ENCODE measurements at regions not wholly inside any gene's neighbourhood (a gene's known extent, or its start where the extent isn't known, plus 50 kb on each side); places are given as distances from the start of the nearest gene placed in this dataset.

- no peaks in the 10 kb centered on the region for H3K4me1 Mint-ChIP-seq (ENCODE audit: low read depth)
- ATAC-seq: no peak
- H3K27ac Mint-ChIP-seq: no peak overlapping the region
- no peaks in the 10 kb centered on the region for H3K9me3 Mint-ChIP-seq (ENCODE audit: insufficient read depth)
- H3K27me3 Mint-ChIP-seq (ENCODE audit: low read depth): no peaks in the 10 kb centered on the region
- no peak overlapping the region for H3K4me3 Mint-ChIP-seq
- ChIA-PET CTCF (no interaction called here), POLR2A (interaction anchor here (0.8 kb wide), 1 partner anchor 23 kb away, joined by 3 read pairs; no protein-coding TSS in a partner anchor)
- H3K36me3 Mint-ChIP-seq (ENCODE audit: low read depth): no peaks in the 10 kb centered on the region
- no peak for DNase-seq
Observed at GRCh38 chr18:56158676-56159075, 479.7 kb downstream of the TXNL1 start.

- H3K4me1 Mint-ChIP-seq (ENCODE audit: low read depth): no peaks in the 10 kb centered on the region
- no peaks in the 10 kb centered on the region for H3K36me3 Mint-ChIP-seq (ENCODE audit: low read depth)
- DNase-seq (no peak), ATAC-seq (no peak)
- H3K4me3 Mint-ChIP-seq: no peak overlapping the region
- H3K27ac Mint-ChIP-seq: no peak overlapping the region
- H3K27me3 Mint-ChIP-seq (ENCODE audit: low read depth): no peaks in the 10 kb centered on the region
- ChIA-PET CTCF (no interaction called here), POLR2A (interaction anchor here (0.8 kb wide), 1 partner anchor 22 kb away, joined by 3 read pairs; no protein-coding TSS in a partner anchor)
- H3K9me3 Mint-ChIP-seq (ENCODE audit: insufficient read depth): no peaks in the 10 kb centered on the region
Observed at GRCh38 chr18:56157541-56157940, 480.9 kb downstream of the TXNL1 start.

GRCh38 chr18:56152551-56153310 is 485.7 kb downstream of the TXNL1 start:
- Mint-ChIP-seq H3K9me3 (ENCODE audit: insufficient read depth) (no peaks in the 10 kb centered on the region), H3K4me3 (no peak overlapping the region), H3K27ac (no peak overlapping the region), H3K27me3 (ENCODE audit: low read depth) (no peaks in the 10 kb centered on the region), H3K4me1 (ENCODE audit: low read depth) (no peaks in the 10 kb centered on the region), H3K36me3 (ENCODE audit: low read depth) (no peaks in the 10 kb centered on the region)
- CTCF ChIA-PET: interaction anchor here (0.9 kb wide), 1 partner anchor 10 kb away, joined by 3 read pairs; no protein-coding TSS in a partner anchor
- DNase-seq: no peak
- POLR2A ChIA-PET: no interaction called here
- ATAC-seq: no peak

DNA sequence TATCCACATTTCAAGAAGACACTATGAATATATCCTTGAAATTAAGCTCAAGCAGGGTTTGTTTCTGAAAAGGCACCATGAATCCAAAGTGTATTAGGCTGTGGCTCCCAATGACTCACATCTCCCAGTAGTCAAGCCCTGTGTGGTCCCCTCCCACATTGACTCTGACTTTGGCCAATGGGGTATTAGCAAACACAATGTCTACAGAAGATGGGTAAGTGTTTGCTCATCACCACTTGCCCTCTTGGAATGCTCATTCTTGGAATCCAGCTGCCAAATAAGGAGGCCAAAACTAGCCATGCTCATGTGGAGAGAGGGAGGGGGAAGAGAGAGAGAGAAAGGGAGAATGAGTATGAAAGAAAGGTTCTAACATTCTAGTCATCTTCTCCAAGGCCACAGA is 490.0 kb downstream of the TXNL1 start:
- DNase-seq (no peak), ATAC-seq (no peak)
- no peaks in the 10 kb centered on the region for H3K9me3 Mint-ChIP-seq (ENCODE audit: insufficient read depth)
- no peak overlapping the region for H3K27ac Mint-ChIP-seq
- H3K36me3 Mint-ChIP-seq (ENCODE audit: low read depth): no peaks in the 10 kb centered on the region
- no peak overlapping the region for H3K4me3 Mint-ChIP-seq
- H3K27me3 Mint-ChIP-seq (ENCODE audit: low read depth): no peaks in the 10 kb centered on the region
- H3K4me1 Mint-ChIP-seq (ENCODE audit: low read depth): no peaks in the 10 kb centered on the region
- POLR2A ChIA-PET: no interaction called here
- CTCF ChIA-PET: no interaction called here

DNA sequence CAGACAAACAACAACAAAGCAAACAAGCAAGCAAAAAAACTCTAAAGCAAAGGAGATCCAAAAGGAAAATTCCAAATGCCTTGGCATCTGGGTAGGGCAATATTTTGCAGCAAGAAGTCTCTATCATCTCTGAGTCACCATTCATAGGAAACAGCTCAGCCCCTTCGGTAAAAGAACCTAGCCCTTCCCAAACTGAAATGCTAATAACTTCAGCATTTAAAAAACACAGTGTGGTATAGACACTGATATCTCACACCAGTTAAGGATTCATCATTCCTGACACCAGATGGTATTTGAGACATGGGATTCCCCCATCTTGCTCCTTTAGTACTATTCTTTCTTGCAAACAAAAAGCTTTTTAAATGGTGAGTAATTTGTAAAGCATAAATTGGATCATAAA is 491.8 kb downstream of the TXNL1 start:
- Mint-ChIP-seq H3K27me3 (ENCODE audit: low read depth) (no peaks in the 10 kb centered on the region), H3K36me3 (ENCODE audit: low read depth) (no peaks in the 10 kb centered on the region), H3K4me3 (no peak overlapping the region), H3K9me3 (ENCODE audit: insufficient read depth) (no peaks in the 10 kb centered on the region), H3K27ac (no peak overlapping the region), H3K4me1 (ENCODE audit: low read depth) (no peaks in the 10 kb centered on the region)
- ChIA-PET POLR2A (no interaction called here), CTCF (no interaction called here)
- no peak for ATAC-seq
- DNase-seq: no peak

DNA sequence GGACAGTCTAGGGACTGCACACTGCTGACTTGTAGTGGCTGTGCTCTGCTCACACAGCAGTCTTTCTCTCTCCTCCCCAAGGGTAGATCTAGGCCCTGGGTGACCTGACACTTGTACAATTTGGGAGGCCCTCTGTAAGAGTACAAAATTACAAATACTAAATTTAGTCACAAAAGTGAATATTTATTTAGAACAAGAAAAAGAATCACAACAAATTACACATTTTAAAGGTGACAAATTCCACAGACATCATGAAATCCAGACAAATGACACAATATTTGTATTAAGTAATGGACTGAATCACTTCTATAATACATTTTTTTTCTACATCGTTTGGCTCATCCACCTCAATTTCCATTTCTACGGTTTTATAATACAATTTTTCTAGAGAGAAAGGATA is 496.4 kb downstream of the TXNL1 start:
- Mint-ChIP-seq H3K4me3 (no peak overlapping the region), H3K36me3 (ENCODE audit: low read depth) (no peaks in the 10 kb centered on the region), H3K27me3 (ENCODE audit: low read depth) (no peaks in the 10 kb centered on the region), H3K9me3 (ENCODE audit: insufficient read depth) (no peaks in the 10 kb centered on the region), H3K4me1 (ENCODE audit: low read depth) (no peaks in the 10 kb centered on the region), H3K27ac (no peak overlapping the region)
- no peak for ATAC-seq
- no peak for DNase-seq
- ChIA-PET POLR2A (no interaction called here), CTCF (no interaction called here)

- H3K36me3 Mint-ChIP-seq (ENCODE audit: low read depth): no peaks in the 10 kb centered on the region
- POLR2A ChIA-PET: no interaction called here
Observed at GRCh38 chr18:56139792-56140254, 498.6 kb downstream of the TXNL1 start.

DNA sequence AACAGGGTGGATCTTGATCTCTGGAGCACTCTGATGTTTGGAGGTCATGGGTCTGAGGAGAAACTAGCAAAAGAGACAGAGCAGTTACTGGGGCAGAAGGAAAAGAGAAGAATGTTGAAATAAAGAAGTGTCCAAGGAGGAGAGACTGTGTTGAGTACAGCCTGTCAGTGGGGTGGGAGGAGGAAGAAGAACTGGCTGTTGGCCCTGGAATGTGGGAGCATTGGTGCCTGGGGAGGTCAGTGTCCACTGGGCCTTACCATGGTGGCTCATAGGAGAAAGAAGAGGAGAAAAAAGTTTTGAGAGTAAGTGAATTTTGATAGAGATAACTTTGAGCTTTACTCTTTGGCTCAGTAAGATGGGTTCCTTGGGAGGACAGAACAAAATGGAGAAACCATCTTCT is 499.0 kb downstream of the TXNL1 start:
- Mint-ChIP-seq H3K36me3 (ENCODE audit: low read depth) (no peaks in the 10 kb centered on the region), H3K4me3 (no peak overlapping the region), H3K27ac (no peak overlapping the region), H3K27me3 (ENCODE audit: low read depth) (no peaks in the 10 kb centered on the region), H3K9me3 (ENCODE audit: insufficient read depth) (no peaks in the 10 kb centered on the region), H3K4me1 (ENCODE audit: low read depth) (no peaks in the 10 kb centered on the region)
- ChIA-PET CTCF (no interaction called here), POLR2A (no interaction called here)
- DNase-seq (no peak), ATAC-seq (no peak)

More at GRCh38 chr18:56139792-56140254, 498.6 kb downstream of the TXNL1 start:
- CTCF ChIA-PET: no interaction called here
- Mint-ChIP-seq H3K4me3 (no peak overlapping the region), H3K27ac (no peak overlapping the region), H3K9me3 (ENCODE audit: insufficient read depth) (no peaks in the 10 kb centered on the region), H3K27me3 (ENCODE audit: low read depth) (no peaks in the 10 kb centered on the region), H3K4me1 (ENCODE audit: low read depth) (no peaks in the 10 kb centered on the region)
- ATAC-seq (no peak), DNase-seq (no peak)

GRCh38 chr18:56136105-56136504 is 502.3 kb downstream of the TXNL1 start:
- Mint-ChIP-seq H3K4me3 (no peak overlapping the region), H3K36me3 (ENCODE audit: low read depth) (no peaks in the 10 kb centered on the region), H3K27me3 (ENCODE audit: low read depth) (no peaks in the 10 kb centered on the region), H3K9me3 (ENCODE audit: insufficient read depth) (no peaks in the 10 kb centered on the region), H3K4me1 (ENCODE audit: low read depth) (no peaks in the 10 kb centered on the region), H3K27ac (no peak overlapping the region)
- DNase-seq (no peak), ATAC-seq (no peak)
- CTCF ChIA-PET: no interaction called here
- POLR2A ChIA-PET: no interaction called here

DNA sequence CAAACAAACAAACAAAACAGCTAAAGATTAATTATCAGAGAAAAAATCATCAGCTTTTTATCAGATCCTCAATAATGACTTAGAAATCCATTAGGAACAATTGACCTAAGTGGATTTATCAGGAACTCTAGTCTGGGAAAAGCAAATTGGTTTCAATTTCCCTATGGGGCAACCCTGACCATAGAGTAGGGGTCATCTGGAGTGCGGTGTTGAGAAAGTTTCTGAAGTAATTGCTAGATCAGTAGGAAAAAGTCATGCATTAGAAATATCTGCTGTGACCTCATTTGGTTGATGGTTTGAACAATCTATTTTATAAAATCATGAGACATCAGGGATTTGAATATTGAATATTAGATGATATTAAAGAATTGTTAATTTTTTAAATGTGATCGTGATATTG is 507.9 kb downstream of the TXNL1 start:
- no peak overlapping the region for H3K27ac Mint-ChIP-seq
- no peaks in the 10 kb centered on the region for H3K9me3 Mint-ChIP-seq (ENCODE audit: insufficient read depth)
- CTCF ChIA-PET: no interaction called here
- H3K4me3 Mint-ChIP-seq: no peak overlapping the region
- no peaks in the 10 kb centered on the region for H3K27me3 Mint-ChIP-seq (ENCODE audit: low read depth)
- ATAC-seq (no peak), DNase-seq (no peak)
- H3K4me1 Mint-ChIP-seq (ENCODE audit: low read depth): no peaks in the 10 kb centered on the region
- POLR2A ChIA-PET: no interaction called here
- H3K36me3 Mint-ChIP-seq (ENCODE audit: low read depth): no peaks in the 10 kb centered on the region

- no peak overlapping the region for H3K4me3 Mint-ChIP-seq
- CTCF ChIA-PET: no interaction called here
- no peaks in the 10 kb centered on the region for H3K27me3 Mint-ChIP-seq (ENCODE audit: low read depth)
- H3K9me3 Mint-ChIP-seq (ENCODE audit: insufficient read depth): no peaks in the 10 kb centered on the region
- POLR2A ChIA-PET: no interaction called here
- ATAC-seq: no peak
- no peak overlapping the region for H3K27ac Mint-ChIP-seq
- H3K4me1 Mint-ChIP-seq (ENCODE audit: low read depth): no peaks in the 10 kb centered on the region
- no peaks in the 10 kb centered on the region for H3K36me3 Mint-ChIP-seq (ENCODE audit: low read depth)
- DNase-seq: no peak
Observed at GRCh38 chr18:56128153-56128791, 510.1 kb downstream of the TXNL1 start.

GRCh38 chr18:56127322-56128099 is 510.9 kb downstream of the TXNL1 start:
- no peak overlapping the region for H3K27ac Mint-ChIP-seq
- DNase-seq (no peak), ATAC-seq (no peak)
- H3K27me3 Mint-ChIP-seq (ENCODE audit: low read depth): no peaks in the 10 kb centered on the region
- H3K9me3 Mint-ChIP-seq (ENCODE audit: insufficient read depth): no peaks in the 10 kb centered on the region
- CTCF ChIA-PET: no interaction called here
- POLR2A ChIA-PET: no interaction called here
- no peaks in the 10 kb centered on the region for H3K36me3 Mint-ChIP-seq (ENCODE audit: low read depth)
- H3K4me1 Mint-ChIP-seq (ENCODE audit: low read depth): no peaks in the 10 kb centered on the region
- no peak overlapping the region for H3K4me3 Mint-ChIP-seq

Measured in activated CD8-positive, alpha-beta T cell treated with anti-CD3 and anti-CD28 coated beads, Interleukin-2, amount 10 ng/mL, durations not matched to agents 7 days and 5 days (primary cell).